NCI-H69 (cell line): ENCODE measurements at regions not wholly inside any gene's neighbourhood (a gene's known extent, or its start where the extent isn't known, plus 50 kb on each side); places are given as distances from the start of the nearest gene placed in this dataset.
"Not testable (repeated sequence)": the region's sequence is repeated elsewhere in the genome, so short reads cannot be mapped to it uniquely, and the experiment has no call there.

ENCODE experiments used
- DNase-seq: peaks from one replicate; lab custom pipeline; 2025; lab: John Stamatoyannopoulos, UW

- DNase-seq: no peak
Observed at GRCh38 chr1:238752327-238752726, 634.0 kb upstream of the CHRM3 start.

DNA sequence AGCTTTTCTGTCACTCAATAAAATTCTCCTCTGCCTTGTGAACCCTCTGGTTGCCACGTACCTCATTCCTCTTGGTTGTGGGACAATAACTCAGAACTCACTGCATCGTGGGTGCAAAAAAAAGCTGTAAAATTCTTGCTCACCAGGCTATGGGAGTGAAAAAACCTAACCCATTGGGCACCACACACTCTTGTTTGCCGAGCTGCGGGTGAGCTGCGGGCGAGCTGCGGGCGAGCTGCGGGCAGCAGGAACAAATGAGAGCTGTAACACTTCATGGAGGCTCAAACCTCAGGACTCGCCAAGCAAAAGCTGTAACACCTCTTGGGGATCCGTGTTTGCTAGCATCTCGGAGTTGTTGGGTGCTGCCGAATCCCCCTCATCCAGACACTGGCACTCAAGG, 641.3 kb upstream of the CHRM3 start:
- DNase-seq: no peak

GRCh38 chr1:238738892-238739291, 647.5 kb upstream of the CHRM3 start:
- DNase-seq: no peak

- DNase-seq: no peak
Observed at GRCh38 chr1:238727670-238728069, 658.7 kb upstream of the CHRM3 start.

- no peak for DNase-seq
Observed at GRCh38 chr1:238722812-238723211, 663.6 kb upstream of the CHRM3 start.

DNA sequence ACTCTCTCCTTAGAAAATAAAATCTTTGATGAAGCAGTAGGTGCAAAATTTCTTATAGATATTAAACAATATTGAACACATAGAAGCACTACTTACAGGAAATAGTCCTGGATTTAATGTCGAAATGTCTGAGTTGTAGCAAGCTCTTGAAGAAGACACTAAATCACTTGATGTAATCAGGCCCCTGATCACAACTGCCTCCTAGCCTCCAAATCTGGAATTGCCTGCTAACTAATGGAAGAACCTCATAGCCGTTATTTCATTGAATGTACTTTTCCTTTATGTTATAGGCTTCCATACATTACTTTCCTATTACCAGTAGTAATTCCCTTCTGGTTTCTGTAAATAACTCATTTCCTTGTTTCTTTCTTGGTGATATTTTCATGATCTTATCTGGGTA, 675.7 kb upstream of the CHRM3 start:
- DNase-seq: no peak

- DNase-seq: no peak
Observed at GRCh38 chr1:238701024-238701423, 685.3 kb upstream of the CHRM3 start.

GRCh38 chr1:238690415-238690814, 696.0 kb upstream of the CHRM3 start:
- DNase-seq: no peak

GRCh38 chr1:238684576-238684975, 701.8 kb upstream of the CHRM3 start:
- DNase-seq: not testable (repeated sequence)

DNA sequence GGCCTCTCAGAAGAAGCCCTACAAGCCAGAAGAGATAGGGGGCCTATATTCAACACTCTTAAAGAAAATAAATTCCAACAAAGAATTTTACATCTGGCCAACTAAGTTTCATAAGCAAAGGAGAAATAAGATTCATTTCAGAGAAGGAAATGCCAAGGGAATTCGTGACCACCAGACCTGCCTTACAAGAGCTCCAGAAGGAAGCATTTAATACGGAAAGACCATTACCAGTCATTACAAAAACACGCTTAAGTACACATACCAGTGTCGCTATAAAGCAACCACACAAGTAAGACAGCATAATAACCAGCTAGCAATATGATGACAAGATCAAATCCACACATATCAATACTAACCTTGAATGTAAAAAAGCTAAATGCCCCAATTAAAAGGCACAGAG, 704.9 kb upstream of the CHRM3 start:
- no peak for DNase-seq

DNA sequence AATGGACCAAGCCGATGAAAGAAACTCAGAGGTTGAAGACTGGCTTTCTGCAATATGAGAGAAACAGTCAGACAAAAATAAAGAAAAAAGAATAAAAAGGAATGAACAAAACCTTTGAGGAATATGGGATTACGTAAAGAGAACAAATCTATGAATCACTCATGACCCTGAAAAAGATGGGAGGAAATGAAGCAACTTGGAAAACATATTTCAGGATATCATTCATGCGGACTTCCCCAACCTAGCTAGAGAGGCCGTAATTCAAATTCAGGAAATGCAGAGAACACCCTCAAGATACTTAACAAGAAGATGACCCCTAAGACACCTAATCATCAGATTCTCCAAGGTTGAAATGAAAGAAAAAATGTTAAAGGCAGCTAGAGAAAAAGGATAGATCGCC, 705.3 kb upstream of the CHRM3 start:
- DNase-seq: no peak

DNA sequence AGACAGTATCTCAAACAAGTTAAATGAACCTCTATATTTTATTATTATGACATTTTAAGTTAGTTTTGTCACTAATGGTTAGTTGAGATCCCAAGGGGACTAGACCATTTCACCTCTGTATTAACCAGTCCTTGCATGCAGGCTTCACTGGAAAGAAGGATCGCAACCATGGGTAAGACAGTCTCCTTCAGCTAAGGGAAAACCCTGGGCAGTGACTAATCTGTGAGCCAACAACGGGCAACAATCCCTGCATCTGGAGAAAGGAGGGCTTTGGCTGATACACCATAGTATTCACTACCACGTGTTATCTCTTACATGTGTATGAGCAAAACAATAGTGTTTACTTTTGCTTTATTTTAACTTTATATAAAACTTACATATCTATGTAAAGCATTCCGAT, 708.8 kb upstream of the CHRM3 start:
- DNase-seq: no peak

DNA sequence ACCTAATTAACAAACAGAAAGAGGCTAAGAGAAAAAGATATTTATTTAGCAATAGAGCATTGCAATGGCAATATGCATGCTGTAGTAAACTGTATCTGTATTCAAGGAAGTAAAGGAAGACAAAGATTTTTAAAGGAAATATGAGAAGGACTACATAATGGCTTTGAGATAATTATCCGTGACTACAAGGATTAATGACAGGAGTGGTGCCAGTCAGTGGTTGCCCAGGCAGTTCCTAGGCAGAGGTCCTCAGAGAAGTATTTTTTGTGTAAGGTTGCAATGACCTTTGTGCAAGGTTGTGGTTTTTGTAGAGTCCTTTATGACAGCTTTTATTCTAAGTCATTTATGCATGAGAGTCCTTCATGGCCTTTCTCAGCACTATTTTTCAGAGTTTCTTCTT, 711.1 kb upstream of the CHRM3 start:
- DNase-seq: no peak

DNA sequence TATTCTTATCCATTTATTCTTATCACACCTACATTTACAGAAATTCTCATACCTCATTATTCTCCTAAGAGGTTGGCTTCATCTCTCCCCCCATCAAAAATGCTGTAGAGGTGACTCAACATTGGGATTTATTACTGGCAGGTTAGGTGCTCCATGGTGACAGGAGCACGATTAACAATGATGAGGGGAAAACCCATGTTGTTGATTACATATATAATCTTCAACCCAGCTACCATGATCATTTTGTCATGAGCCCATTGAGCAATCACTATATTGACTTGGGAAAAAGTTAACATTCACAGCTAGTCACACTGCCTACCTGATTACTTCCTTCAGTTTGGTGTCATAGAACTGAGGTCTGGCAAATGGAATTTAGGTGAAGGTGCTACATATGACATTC, 712.1 kb upstream of the CHRM3 start:
- DNase-seq: no peak

DNA sequence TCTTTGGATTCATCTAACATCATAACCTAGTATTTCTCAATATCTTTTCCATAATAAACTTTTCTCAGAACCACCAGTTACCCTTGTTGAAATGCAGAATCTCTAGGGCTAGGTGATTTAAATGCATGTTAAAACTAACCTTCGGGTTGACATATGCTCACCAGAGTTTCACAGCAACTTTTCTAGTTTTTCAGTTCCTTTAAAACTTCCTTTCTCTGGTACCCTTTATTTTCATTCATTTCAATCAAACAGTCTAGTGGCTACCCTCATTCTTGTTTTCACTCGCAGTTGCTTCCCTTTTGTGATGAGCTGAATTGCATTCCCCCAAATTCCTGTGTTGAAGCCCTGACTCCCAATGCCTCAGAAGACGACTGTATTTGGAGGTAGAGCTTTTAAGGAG, 712.8 kb upstream of the CHRM3 start:
- DNase-seq: no peak

DNA sequence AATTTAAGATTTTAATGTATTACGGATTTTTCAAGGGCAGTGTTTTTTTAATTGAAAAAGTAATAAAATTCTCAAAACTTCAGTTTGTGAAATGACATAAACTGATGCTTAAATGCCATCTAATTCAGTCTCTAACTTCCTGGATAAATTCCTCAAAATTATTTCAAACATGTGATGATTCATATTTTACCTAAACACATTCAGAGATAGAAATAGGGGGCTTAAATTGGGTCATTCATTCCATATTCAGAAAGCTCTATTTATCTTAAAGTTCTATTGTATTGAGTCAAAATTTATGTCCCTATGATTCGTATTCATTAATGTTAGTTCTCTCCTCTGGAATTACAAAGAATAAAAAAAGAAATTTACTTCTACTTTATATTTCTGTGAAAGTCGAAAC, 713.6 kb upstream of the CHRM3 start:
- DNase-seq: no peak

- DNase-seq: no peak
Observed at GRCh38 chr1:238672262-238672661, 714.1 kb upstream of the CHRM3 start.

GRCh38 chr1:238664139-238664538, 722.2 kb upstream of the CHRM3 start:
- no peak for DNase-seq

DNA sequence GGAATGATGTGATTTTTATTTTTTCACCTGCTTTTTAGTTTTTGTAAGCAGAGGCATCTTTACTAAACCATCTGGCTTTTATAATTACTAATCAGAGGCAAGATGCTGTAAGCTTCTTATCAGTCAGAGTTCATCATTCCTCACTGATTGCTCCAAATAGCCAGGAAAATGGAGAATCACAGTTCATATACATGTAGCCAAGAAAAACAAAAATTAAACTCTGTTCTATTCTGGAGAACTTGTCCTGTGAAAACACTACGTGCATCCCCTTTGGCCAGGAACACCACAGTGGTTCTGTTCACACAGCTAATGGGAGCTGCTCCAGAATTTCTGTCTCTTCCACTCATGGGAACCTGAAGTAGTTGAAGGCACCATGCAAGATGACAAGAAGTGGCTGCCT, 725.5 kb upstream of the CHRM3 start:
- DNase-seq: no peak

- no peak for DNase-seq
Observed at GRCh38 chr1:238658763-238659162, 727.6 kb upstream of the CHRM3 start.

DNA sequence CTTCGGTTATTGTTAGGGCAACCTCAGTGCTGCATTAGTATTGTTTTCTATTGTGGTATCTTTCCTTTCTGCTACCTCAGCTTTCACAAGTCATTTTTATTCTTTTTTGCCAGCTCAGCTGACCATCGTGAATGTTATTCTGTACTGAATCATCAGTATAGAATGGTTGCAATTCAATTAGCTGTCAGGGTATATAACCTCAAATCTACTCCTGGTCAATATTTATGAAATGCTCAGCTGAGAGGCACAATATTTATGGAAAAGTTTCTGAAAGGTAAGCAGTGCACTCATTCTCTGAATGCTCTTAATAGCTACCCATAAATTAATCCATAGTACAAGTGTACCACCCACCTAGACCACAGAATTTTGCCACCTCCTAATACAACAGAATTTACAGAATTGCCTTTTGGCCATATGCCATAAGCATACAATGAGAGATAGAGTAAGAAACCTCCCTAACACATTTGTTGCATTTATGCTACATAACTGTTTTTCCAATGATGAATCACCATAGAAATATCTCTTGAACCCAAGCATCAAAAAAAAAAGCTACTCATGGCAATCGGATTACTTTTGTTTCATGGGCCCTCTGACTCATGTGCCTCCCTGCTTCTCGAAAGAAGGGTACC, 732.6 kb upstream of the CHRM3 start:
- DNase-seq: no peak

GRCh38 chr1:238652346-238652968, 733.9 kb upstream of the CHRM3 start:
- no peak for DNase-seq

GRCh38 chr1:238649200-238649599, 737.2 kb upstream of the CHRM3 start:
- DNase-seq: no peak

- DNase-seq: no peak
Observed at GRCh38 chr1:238648751-238649150, 737.6 kb upstream of the CHRM3 start.
